MM.1S (cell line): ENCODE measurements at regions not wholly inside any gene's neighbourhood (a gene's known extent, or its start where the extent isn't known, plus 50 kb on each side); places are given as distances from the start of the nearest gene placed in this dataset.

ENCODE experiments used
- CTCF ChIP-seq: fragments of 300-600 bp; sonication (generic); IDR thresholded peaks from 2 replicates; pipeline ENCODE4 v1.5.1; 2016; ENCODE audit warnings: antibody characterized with exemption, low read length, mixed read lengths
- EZH2 ChIP-seq: fragments of 300-600 bp; sonication (generic); optimal IDR thresholded peaks from 2 replicates; pipeline ENCODE3; 2017; ENCODE audit warnings: low read depth, mild to moderate bottlenecking, antibody characterized with exemption, low read length, mixed read lengths
- EZH2phosphoT487 ChIP-seq: fragments of 300-600 bp; sonication (generic); IDR thresholded peaks from 2 replicates; pipeline ENCODE4 v1.6.1; 2018; ENCODE audit warnings: antibody characterized with exemption, low read length

- TF ChIP-seq CTCF = no peak
- no peak for TF ChIP-seq EZH2
- no peak for TF ChIP-seq EZH2phosphoT487
These were observed 321.6 kb upstream of the SFSWAP start for GRCh38 chr12:131389054-131390013.
